ENCODE measurements at regions not wholly inside any gene's neighbourhood (a gene's known extent, or its start where the extent isn't known, plus 50 kb on each side); places are given as distances from the start of the nearest gene placed in this dataset.
"Not testable (repeated sequence)": the region's sequence is repeated elsewhere in the genome, so short reads cannot be mapped to it uniquely, and the experiment has no call there.

DNA sequence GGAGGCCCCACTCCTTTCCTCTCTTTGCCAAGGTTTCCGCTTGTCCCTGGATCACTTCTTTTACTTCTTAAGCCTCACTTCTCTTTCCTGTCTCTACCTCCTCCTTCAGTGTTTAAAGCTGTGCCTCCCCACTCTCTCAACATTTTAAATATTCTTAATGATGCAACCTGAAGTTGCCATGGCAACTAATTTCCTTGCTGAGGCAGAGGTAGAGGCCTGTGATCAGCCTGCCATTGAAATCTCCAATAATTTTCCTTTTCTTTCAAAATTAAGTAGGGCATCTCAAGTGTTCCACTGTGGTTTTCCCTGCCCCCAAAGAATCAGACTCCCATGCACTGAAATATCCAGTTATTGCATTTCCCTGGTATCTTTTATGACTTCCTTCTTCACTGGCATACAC is 108.6 kb upstream of the VRK1 start:
- no peak for DNase-seq

DNA sequence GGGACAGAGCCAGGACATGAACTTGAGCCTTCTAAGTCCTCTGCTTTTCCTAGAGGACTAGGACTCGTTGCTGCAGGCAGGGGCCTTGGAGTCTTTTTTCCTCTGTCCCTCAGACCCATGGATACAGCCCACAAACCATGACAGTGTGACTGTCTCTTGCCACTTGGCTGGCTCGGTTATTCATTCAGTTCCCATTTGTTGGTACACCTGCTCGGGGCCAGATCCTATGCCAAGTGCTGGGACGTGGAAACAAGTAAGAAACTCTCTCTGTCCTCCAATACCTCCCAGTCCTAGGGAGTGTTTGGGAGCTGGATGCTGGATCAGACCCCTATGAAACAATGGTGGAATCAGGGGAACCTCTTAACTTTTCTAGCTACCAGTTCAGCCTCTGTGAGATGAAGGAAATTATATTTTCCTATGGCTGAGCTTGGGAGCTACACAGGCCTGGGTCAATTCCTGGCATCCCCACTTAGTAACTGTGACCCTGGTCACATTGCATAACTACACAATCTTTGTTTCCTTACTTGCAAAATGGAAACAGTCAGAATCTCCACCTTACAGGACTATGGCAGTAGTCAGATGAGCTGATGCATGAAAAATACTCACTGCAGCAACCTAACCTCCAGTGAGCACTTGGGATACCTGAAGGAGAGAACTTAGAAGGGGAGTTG is 106.3 kb upstream of the VRK1 start:
- DNase-seq = no peak

DNA sequence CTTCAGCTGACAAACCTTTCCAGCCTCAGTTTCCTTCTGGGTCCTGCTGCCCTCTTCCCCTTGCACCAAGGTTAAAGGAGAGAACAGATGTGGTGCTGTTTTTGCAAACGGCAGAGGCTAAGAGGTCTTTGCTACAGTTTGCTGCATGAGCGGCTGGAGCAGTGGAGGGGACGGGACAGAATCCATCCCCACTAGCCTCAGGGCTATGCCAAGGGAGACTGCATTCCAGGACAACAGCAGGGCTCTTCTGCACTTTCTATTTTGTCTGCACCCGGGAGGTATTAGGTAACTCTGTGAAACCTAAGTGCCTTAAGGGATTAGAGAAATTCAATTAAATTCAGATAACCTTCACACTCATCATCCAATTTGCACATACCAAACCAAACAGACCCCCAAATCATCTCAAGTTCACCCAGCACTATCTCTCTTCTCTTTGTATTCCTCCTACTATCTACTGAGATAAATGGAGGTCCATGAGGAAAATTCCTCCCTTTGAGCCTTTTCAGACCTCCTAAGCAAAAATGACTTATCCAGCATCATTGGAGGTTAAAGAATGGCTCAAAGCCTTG is 103.8 kb upstream of the VRK1 start:
- DNase-seq = no peak

DNA sequence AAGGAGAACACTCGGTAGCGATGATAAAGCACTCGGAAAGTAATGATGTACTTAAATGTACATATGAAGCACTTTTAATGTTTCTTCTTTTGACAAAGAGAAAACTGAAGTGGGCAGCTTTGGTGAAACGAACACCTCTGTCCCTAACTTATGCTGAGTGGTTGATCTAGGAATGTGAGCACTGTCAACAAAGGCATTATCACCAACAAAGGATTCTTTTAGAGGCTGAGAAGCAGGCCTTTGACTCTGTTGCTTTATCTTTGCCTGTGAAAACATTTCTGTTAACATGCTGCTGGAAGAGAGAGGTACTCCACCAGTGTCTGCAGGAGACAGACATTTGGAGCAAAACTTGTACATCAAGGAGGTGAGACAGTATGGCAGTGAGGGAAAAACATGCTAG is 103.2 kb upstream of the VRK1 start:
- no peak for DNase-seq

DNA sequence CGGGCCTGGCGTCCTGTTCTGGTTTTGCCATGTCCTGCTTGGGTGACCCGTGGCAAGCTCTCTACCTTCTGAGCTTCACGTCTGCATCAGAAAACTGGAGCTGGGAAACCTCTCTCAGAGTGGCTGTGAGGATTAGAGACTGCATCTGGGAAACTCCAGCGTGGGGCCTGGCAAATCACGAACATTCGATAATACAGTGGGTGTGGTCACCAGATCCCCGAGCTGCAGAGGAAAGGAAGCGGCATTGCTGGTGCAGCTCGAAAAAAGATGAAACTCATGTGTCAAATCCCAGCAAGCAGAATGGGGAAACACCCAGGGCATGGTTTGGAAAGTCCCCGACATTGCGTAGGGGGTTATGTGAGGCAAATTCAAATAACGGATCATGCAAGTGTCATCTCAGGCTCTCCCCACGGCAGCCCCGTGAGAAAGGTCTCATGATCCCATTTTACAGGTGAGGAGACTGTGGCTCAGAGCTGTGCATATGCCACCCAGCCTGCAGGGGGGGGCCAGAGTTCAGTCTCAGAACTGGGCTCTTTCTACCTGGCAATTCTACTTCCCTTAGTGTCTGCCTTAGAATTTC is 98.1 kb upstream of the VRK1 start:
- peak in 1 of 5 donors; percentile 8 for DNase-seq

DNA sequence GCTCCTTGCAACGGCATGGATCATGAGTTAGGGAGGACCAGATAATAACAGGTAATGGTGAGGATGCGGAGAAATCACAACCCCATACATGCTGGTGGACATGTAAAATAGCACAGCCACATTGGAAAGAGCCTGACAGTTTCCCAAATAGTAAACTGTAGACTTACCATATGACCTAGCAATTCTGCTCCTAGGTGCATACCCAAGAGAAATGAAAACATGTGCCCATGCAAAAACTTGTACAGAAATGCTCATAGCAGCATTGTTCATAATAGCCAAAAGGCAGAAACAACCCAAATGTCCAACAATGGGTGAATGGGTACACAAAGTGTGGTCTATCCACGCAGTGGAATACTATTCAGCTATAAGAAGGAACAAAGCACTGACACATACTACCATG is 97.5 kb upstream of the VRK1 start:
- DNase-seq = no peak

DNA sequence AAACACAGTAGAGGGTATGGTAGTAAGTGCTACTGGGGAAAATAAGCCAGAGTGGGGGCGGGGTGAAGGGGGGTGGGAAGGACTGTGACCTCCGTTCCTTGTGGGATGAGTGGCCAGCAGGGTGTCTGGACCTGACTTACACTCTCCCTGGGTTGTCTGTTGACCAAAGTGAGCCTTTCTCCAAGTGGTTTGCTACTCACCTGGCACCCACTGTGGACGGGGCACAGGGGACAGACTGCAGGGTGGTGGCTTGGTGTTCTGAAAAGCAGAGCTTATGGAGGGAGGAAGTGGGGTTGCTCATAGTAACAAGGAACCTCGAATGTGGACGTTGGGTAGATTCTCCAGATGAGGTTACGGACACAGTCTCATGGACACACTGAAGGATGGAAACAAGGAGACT is 94.4 kb upstream of the VRK1 start:
- DNase-seq = no peak

DNA sequence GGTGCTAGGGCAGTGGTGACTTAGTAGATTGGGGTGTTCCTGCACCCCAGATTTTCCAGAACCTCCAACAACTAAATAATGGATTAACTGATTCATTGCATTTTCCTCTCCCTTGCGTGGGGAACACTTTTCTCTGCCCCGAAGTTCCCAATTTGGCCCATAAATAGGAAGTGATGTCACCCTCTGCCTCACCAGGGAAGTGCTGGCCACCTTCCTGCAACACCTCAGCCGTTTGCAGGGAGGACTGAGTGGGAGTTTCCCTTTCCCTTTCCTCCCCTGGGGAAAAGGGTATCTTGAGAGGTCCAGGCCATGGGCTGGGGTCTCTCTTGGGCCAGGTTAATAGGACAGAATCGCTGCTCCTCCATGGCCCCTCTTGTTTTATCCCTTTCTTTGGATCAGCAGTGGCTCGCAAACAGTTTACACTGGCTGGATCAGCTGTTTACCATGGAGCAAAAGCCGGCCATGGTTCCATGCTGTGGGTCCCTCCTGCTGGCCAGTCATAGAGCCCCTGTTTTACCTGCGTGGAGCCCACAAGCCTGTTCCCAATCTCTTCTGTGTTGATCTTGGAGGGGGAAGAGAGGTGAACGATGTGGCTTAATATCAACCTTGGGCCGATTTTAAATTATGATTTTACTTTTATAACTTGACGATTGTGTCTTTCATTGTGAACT is 91.6 kb upstream of the VRK1 start:
- no peak for DNase-seq

DNA sequence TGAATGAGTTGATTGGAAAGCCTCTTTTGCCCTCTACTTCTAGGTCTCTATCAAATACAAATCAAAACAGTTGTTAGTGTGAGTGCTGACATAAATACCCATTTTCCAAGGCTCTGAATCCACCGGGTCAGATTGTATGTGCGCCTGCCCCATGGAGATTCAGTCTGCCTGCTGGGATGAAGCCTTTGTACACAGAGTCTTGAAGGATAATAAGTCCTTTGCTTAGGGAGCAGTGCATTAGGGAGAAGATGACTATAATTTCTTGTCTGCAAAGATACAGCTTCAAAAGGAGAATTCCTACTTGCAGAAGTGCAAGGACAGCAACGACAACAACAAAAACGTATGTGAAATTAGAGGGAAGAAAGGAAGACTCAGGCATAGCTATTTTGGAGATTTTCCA is 90.3 kb upstream of the VRK1 start:
- no peak for DNase-seq

DNA sequence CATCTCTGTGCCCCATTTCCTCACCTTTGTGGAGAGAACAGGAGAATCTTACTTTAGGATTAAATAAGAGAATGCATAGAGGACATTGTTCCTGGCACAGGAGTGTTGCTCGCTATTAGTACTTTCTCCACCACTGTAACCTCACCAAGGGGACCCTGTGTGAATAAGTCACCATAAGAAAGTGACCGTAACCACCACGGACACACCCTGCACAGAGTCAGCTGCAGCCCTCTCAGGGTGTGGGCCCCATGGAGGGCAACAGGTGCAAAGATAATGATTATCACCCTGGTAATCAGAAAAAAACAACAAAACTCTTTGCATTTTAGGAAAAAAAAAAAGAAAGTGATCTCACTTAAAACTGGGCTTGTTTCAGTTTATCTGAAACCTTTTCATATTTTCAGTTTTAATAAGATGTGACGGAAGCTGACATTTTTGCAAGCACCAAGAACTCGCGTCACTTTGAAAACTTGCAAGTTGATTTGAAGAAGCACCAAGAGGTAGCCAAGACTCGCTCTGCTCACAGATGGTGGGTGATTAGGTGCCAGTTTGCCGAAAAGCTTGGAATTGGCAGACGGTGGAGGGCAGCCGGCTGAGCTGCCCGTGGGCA is 87.0 kb upstream of the VRK1 start:
- no peak for DNase-seq

DNA sequence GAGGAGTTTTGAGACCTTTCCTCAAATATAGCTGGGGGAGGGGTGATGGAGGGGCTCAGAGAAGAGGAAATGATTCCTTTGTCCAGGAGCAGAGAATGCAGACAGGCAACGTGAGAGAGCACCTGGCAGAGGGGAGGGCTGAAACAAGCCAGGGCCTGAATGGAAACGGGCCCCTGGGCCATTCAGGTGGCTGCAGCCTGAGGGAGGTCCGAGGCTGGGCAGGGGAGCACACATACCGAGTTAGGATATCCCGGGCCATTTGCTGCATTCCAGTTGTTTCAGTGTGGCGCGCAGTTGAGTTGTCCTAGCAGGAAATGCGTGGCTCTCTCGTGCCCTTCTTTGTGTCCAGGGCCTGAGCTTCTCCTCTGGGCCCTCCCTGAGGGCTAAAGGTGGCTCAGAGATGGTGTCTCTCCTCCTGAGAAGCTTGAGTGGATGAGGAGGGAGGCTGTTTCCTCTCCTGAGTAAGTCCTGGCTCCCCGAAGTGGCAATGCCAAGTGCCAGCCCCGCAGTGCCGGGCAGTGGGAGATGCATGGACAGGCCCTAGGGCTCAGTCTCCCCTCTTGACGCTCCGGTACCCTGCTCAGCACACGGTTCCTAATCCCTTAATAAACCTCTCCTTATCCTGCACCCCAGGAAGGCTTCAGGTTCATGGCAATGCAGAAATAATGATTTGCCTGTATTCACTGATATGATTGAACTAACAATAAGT is 85.5 kb upstream of the VRK1 start:
- DNase-seq = no peak

DNA sequence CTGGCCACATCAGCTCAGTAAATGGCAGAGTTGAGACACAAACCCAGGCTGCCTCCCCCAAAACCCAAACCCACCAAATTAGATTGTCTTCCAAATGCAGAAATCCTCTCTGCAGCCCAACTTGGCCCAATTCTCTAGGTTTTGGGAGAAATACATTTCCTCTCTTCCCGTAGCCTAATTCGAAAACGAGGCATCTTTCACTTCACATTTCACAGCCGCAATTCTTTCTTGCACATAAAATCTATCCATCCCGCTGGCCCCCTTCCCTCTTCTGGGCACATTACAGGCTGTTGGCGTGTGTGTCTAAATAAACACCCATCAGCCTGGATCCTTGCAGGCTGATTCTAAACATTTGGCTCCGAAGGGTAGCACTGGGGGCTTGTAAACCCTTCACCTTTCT is 83.8 kb upstream of the VRK1 start:
- DNase-seq = no peak

DNA sequence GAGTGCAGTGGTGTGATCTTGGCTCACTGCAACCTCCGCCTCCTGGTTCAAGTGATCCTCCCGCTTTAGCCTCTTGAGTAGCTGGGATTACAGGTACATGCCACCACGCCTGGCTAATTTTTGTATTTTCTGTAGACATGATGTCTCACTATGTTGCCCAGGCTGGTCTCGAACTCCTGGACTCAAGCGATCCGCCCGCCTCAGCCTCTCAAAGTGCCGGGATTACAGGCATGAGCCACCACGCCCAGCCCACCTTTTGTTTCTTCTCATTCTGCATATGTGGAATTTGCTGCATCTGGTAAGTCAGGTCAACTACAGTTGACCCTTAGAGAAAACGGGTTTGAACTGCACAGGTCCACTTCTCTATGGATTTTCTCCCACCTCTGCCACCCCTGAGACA is 82.6 kb upstream of the VRK1 start:
- DNase-seq = not testable (repeated sequence)

DNA sequence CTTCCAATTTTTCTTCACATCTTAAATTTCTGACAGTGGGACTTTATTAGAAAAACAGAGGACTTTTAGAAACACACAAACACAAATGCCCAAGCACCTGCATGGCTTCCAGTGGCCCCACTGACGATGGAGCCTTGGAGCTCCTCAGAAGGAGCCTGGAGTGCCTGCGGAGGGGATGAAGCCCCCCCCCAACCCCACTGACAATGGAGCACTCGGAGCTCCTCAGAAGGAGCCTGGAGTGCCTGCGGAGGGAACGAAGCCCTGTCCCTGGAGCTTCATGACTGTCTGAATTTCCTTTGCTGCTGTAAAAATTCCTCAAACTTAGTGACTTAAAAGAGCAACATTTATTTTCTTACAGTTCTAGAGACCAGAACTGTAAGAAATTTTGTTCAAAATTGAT is 80.1 kb upstream of the VRK1 start:
- no peak for DNase-seq

DNA sequence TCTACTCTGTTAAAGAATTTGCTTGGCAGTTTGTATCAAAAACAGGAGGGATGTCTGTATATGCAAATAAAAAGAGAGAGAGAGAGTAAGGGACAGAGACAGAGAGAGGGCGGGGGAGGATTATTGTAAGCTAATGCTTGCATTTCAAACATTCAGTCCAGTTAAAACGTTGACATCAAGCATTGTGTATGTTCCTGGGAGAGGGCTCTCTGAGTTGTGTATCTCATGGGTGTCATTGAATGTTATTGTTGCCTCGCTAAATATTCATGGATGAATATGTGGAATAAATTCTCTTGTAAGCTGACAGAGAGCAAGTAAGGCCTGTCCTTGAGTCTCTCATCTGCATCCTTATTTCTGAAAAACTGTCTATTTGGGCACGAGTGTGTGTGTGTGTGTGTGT is 78.8 kb upstream of the VRK1 start:
- no peak for DNase-seq

DNA sequence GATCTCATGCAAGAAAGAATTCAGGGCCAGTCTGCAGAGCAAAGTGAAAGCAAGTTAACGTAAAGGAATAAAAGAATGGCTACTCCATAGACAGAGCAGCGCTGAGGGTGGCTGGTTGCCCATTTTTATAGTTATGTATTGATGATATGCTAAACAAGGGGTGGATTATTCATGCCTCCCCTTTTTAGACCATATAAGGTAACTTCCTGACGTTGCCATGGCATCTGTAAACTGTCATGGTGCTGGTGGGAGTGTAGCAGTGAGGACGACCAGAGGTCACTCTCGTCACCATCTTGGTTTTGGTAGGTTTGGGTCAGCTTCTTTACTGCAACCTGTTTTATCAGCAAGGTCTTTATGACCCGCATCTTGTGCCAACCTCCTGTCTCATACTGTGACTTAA is 76.5 kb upstream of the VRK1 start:
- DNase-seq = not testable (repeated sequence)

DNA sequence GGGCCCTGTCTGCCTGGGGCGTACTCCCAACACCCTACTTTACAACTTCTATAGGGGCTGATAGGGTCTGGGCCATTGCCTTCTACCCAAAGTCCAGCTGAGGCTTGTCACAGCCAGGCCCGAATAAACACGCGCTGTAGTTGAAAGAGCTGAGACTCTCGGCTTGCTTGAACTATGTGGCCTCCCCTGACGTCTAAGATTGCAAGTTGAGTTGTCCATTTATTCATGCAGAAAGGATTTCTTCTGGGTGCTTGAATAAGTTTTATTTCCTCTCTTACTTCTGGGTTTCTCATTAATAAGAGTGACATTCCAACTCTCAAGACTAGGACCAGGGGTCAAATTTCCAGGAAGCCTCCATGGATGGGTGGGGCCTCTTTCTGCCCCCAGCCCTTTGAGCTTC is 74.4 kb upstream of the VRK1 start:
- no peak for DNase-seq

DNA sequence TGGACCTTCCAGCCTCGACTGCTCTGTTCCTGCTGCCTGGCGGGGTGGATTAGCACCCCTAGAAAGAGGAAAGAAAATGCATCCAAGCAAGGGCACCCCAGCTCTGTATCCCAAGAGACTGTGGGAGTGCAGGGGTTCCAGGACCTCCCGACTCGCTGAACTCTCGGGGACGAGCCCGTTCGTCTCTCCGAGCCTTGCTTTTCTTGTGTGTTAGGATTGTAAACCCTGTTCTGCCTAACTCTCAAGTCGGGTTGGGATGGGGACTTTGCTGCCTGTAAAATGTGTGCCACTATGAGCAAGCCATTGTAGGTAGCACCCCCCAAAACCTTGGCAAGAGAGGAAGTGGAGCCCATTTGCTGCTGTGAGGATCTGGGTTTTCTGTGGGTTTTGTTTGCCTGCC is 73.2 kb upstream of the VRK1 start:
- no peak for DNase-seq

DNA sequence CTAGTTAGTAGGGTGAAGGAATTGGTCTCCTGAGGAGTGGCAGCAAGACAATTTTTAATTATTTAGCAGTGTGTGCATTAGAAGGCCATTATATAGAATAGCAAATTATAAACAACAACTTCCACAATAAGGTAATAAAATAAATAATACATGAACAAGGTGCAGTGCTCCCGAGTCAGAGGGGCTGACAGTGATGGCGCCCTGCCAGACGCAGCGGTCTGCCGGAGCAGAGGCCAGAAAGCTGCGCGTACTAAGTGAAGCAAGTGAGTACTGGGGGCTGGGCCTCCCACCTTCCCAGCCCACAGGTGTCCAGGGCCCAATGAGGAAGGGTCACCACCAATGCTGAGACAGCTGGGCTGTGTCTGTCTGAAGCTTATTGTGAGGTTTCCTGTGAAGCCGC is 72.0 kb upstream of the VRK1 start:
- DNase-seq = no peak

DNA sequence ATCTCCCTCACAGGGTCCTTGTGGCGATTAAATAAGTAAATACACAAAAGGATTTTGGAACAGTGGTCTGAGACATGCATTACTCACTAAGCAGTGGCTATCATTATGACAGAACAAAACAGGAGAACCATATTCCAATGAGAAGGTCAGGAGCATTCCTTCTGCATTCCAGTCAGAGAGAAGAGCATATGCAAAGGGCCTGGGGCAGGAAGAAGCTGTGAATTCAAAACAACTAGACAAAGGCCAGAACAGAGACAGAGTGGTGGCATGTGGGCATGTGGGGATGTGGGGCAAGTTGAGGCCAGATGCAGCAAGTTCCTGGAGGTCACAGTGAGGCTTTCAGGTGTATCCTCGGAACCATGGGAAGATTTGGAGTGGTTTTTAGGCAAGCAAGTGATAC is 70.1 kb upstream of the VRK1 start:
- DNase-seq = no peak

DNA sequence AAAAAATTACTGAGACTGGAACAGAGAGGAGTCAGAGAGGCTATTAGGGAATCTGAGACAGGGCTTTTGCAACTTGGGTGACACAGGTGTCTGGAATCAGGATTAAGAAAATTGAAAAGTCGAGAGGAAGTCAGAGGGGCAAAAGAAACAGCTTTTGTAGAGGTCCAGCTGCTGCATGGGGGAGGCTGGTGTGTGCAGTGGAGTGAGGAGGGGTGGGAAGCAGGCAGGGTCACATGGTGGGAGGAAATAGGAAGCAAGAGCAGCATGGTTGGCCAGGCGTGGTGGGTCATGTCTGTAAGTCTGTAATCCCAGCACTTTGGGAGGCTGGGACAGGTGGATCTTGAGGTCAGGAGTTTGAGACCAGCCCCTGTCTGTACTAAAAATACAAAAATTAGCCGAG is 69.7 kb upstream of the VRK1 start:
- no peak for DNase-seq

DNA sequence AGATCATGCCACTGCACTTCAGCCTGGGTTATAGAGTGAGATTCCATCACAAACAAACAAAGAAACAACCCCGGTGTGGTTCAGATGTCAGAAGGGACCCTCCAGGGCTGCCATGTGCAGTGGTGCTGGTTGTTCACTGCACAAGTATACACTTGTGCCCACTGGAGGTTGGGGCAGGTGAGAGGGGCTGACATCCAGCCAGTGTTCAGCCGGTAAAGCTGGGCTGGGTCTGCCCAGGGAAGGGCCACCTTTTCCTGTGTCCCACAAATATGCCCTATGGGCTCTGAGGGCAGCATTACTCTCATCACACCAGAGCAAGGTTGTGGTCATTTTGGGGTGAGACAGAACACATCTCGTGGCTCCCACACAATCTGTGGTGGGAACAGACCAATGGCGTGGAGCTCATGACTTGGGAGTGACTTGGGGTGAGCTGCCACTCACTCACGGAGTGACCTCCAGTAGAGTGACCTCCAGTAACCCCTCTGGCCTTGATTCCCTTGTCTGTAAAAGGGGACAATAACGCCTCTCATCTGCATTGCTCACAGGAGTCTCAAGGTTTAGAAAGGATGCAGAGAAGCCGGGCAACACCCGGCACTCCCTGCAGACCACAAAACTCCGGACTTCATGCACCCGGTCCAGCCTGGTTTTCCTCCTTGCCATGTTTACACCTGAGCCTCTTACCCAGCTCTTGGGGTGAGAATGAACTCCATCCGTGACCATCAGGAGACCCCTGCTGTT is 69.0 kb upstream of the VRK1 start:
- no peak for DNase-seq

DNA sequence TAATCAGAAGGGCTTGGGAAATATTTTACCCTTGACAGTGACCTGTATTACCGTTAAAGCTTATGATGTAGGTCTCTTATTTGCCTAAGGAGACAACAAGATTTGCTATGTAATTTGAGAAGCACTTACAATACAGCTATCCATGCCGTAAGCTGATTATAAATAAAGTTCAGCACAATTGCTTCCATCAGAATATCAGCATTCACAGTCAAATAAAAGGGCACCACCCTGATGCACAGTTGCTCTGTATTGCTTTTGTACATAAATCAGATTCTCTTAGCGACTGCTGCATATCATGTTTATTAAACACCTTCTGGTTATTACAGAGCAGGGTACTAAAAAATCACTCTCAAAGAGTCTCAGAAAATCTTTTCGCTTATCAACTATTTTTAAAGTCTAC is 67.3 kb upstream of the VRK1 start:
- DNase-seq = no peak

All from T-helper 1 cell (primary cell).